ENCODE measurements at regions not wholly inside any gene's neighbourhood (a gene's known extent, or its start where the extent isn't known, plus 50 kb on each side); places are given as distances from the start of the nearest gene placed in this dataset.

DNA sequence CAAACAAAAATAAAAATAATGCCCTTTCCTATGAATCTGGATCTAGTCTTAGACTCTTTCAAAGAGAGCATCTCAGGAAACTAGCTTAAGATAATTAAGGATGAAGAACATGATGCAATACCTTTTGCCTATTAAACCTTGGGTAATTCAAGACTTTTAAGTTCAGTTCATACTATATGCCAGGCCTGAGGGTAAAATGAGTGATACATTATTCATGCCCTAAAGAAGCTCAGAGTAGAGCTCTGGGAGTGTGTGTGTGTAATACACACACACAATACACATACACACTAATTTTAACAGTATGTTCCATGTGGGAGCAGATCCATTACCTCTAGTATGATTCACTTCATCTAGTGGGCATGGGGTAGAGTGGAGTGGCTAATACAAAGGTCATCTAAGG is 651.4 kb upstream of the CHORDC1 start:
- TF ChIP-seq, protein P1, sequence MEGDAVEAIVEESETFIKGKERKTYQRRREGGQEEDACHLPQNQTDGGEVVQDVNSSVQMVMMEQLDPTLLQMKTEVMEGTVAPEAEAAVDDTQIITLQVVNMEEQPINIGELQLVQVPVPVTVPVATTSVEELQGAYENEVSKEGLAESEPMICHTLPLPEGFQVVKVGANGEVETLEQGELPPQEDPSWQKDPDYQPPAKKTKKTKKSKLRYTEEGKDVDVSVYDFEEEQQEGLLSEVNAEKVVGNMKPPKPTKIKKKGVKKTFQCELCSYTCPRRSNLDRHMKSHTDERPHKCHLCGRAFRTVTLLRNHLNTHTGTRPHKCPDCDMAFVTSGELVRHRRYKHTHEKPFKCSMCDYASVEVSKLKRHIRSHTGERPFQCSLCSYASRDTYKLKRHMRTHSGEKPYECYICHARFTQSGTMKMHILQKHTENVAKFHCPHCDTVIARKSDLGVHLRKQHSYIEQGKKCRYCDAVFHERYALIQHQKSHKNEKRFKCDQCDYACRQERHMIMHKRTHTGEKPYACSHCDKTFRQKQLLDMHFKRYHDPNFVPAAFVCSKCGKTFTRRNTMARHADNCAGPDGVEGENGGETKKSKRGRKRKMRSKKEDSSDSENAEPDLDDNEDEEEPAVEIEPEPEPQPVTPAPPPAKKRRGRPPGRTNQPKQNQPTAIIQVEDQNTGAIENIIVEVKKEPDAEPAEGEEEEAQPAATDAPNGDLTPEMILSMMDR (IDR thresholded peaks at IDR 0.05; ENCODE audit: insufficient read depth, low read length) = no peak
- TF ChIP-seq GABPA (IDR thresholded peaks at IDR 0.05; ENCODE audit: low read depth) (no peak), SPI1 (IDR thresholded peaks at IDR 0.05; ENCODE audit: borderline replicate concordance, low read depth) (no peak)
- TF ChIP-seq, protein P2, sequence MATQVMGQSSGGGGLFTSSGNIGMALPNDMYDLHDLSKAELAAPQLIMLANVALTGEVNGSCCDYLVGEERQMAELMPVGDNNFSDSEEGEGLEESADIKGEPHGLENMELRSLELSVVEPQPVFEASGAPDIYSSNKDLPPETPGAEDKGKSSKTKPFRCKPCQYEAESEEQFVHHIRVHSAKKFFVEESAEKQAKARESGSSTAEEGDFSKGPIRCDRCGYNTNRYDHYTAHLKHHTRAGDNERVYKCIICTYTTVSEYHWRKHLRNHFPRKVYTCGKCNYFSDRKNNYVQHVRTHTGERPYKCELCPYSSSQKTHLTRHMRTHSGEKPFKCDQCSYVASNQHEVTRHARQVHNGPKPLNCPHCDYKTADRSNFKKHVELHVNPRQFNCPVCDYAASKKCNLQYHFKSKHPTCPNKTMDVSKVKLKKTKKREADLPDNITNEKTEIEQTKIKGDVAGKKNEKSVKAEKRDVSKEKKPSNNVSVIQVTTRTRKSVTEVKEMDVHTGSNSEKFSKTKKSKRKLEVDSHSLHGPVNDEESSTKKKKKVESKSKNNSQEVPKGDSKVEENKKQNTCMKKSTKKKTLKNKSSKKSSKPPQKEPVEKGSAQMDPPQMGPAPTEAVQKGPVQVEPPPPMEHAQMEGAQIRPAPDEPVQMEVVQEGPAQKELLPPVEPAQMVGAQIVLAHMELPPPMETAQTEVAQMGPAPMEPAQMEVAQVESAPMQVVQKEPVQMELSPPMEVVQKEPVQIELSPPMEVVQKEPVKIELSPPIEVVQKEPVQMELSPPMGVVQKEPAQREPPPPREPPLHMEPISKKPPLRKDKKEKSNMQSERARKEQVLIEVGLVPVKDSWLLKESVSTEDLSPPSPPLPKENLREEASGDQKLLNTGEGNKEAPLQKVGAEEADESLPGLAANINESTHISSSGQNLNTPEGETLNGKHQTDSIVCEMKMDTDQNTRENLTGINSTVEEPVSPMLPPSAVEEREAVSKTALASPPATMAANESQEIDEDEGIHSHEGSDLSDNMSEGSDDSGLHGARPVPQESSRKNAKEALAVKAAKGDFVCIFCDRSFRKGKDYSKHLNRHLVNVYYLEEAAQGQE (IDR thresholded peaks at IDR 0.05; ENCODE audit: insufficient replicate concordance, low read depth) = no peak
